HEK293T (cell line): ENCODE measurements at regions not wholly inside any gene's neighbourhood (a gene's known extent, or its start where the extent isn't known, plus 50 kb on each side); places are given as distances from the start of the nearest gene placed in this dataset.

Experiments
- CTCF ChIA-PET: fragments of 350-600 bp; formaldehyde crosslinking; extraction: SDS; loops from one replicate; lab custom pipeline; 2021; ENCODE audit warnings: antibody characterized with exemption, inconsistent platforms; lab: Yijun Ruan, JAX
- POLR2A ChIA-PET: fragments of 350-600 bp; formaldehyde crosslinking; extraction: SDS; loops from one replicate; lab custom pipeline; 2020; ENCODE audit warnings: antibody characterized with exemption, inconsistent platforms; lab: Yijun Ruan, JAX
- DNase-seq: peaks from one replicate; pipeline ENCODE4 v3.0.0; 2012; ENCODE audit warnings: mixed read lengths; ENCODE audit errors: extremely low spot score
- ARNT ChIP-seq: fragments of 450-650 bp; IDR thresholded peaks from 2 replicates; pipeline ENCODE4 v1.6.1; 2017; ENCODE audit warnings: mild to moderate bottlenecking
- BHLHE40 ChIP-seq: fragments of 450-650 bp; IDR thresholded peaks from 2 replicates; pipeline ENCODE4 v1.6.1; 2016; ENCODE audit warnings: mild to moderate bottlenecking, moderate library complexity, borderline replicate concordance
- CTBP1 ChIP-seq: fragments of 450-650 bp; IDR thresholded peaks from 2 replicates; pipeline ENCODE4 v1.6.1; 2016; ENCODE audit warnings: borderline replicate concordance
- ELF4 ChIP-seq: fragments of 450-650 bp; IDR thresholded peaks from 2 replicates; pipeline ENCODE4 v1.6.1; 2017; ENCODE audit warnings: antibody characterized with exemption
- FOXA1 ChIP-seq: fragments of 450-650 bp; IDR thresholded peaks from 2 replicates; pipeline ENCODE4 v1.6.1; 2016; ENCODE audit warnings: mild to moderate bottlenecking
- FOXK2 ChIP-seq: fragments of 450-650 bp; IDR thresholded peaks from 2 replicates; pipeline ENCODE4 v1.6.1; 2016; ENCODE audit warnings: mild to moderate bottlenecking
- FOXM1 ChIP-seq: fragments of 450-650 bp; IDR thresholded peaks from 2 replicates; pipeline ENCODE4 v1.6.1; 2017; ENCODE audit warnings: mild to moderate bottlenecking, borderline replicate concordance
- HDGF ChIP-seq: fragments of 450-650 bp; IDR thresholded peaks from 2 replicates; pipeline ENCODE4 v1.6.1; 2017; ENCODE audit warnings: antibody characterized with exemption, borderline replicate concordance
- L3MBTL2 ChIP-seq: fragments of 450-650 bp; conservative IDR thresholded peaks from 2 replicates; pipeline ENCODE4 v1.6.1; 2016; ENCODE audit warnings: mild to moderate bottlenecking
- LEF1 ChIP-seq: fragments of 450-650 bp; IDR thresholded peaks from 2 replicates; pipeline ENCODE4 v1.6.1; 2017; ENCODE audit warnings: mild to moderate bottlenecking, borderline replicate concordance
- NFRKB ChIP-seq: fragments of 450-650 bp; IDR thresholded peaks from 2 replicates; pipeline ENCODE4 v1.6.1; 2016; ENCODE audit warnings: mild to moderate bottlenecking, moderate library complexity
- PKNOX1 ChIP-seq: fragments of 450-650 bp; IDR thresholded peaks from 2 replicates; pipeline ENCODE4 v1.6.1; 2016
- SP1 ChIP-seq: fragments of 450-650 bp; IDR thresholded peaks from 2 replicates; pipeline ENCODE4 v1.6.1; 2017
- SUZ12 ChIP-seq: fragments of 450-650 bp; IDR thresholded peaks from 2 replicates; pipeline ENCODE4 v1.6.1; 2016; ENCODE audit warnings: mild to moderate bottlenecking
- TARDBP ChIP-seq: fragments of 450-650 bp; IDR thresholded peaks from 2 replicates; pipeline ENCODE4 v1.6.1; 2016
- ZNF384 ChIP-seq: fragments of 450-650 bp; IDR thresholded peaks from 2 replicates; pipeline ENCODE4 v1.6.1; 2016

GRCh38 chr16:20166531-20167235, 93.0 kb upstream of the GPR139 start:
- TF ChIP-seq BHLHE40: no peak
- no peak for TF ChIP-seq NFRKB
- no peak for TF ChIP-seq FOXA1
- no peak for TF ChIP-seq SUZ12
- TF ChIP-seq LEF1: no peak
- TF ChIP-seq FOXM1: no peak
- no peak for TF ChIP-seq ELF4
- TF ChIP-seq HDGF: no peak
- no peak for TF ChIP-seq CTBP1
- no peak for TF ChIP-seq L3MBTL2
- no peak for TF ChIP-seq SP1
- TF ChIP-seq TARDBP: no peak
- TF ChIP-seq PKNOX1: no peak
- no peak for TF ChIP-seq ARNT
- TF ChIP-seq ZNF384: no peak
- no peak for TF ChIP-seq FOXK2
- ChIA-PET POLR2A (no interaction called here), CTCF (no interaction called here)
- no peak for DNase-seq

- POLR2A ChIA-PET: no interaction called here
- DNase-seq: no peak
- TF ChIP-seq SP1: no peak
- TF ChIP-seq CTBP1: no peak
- TF ChIP-seq ARNT: no peak
- no peak for TF ChIP-seq HDGF
- no peak for TF ChIP-seq ZNF384
- TF ChIP-seq LEF1: no peak
- TF ChIP-seq FOXA1: no peak
- no peak for TF ChIP-seq L3MBTL2
- no peak for TF ChIP-seq TARDBP
- TF ChIP-seq NFRKB: no peak
- TF ChIP-seq PKNOX1: no peak
- TF ChIP-seq FOXM1: no peak
- no peak for TF ChIP-seq SUZ12
- no peak for TF ChIP-seq BHLHE40
- no peak for TF ChIP-seq ELF4
- no peak for TF ChIP-seq FOXK2
- CTCF ChIA-PET: no interaction called here
Observed at GRCh38 chr16:20153444-20153843, 79.8 kb upstream of the GPR139 start.

GRCh38 chr16:20147091-20147490, 73.4 kb upstream of the GPR139 start:
- DNase-seq: no peak
- ChIA-PET CTCF (no interaction called here), POLR2A (no interaction called here)
- TF ChIP-seq FOXA1 (no peak), SUZ12 (no peak), LEF1 (no peak), ELF4 (no peak), ZNF384 (no peak), FOXK2 (no peak), L3MBTL2 (no peak), BHLHE40 (no peak), FOXM1 (no peak), ARNT (no peak), SP1 (no peak)

GRCh38 chr16:20141956-20142355, 68.3 kb upstream of the GPR139 start:
- POLR2A ChIA-PET: no interaction called here
- no peak for DNase-seq
- CTCF ChIA-PET: no interaction called here
- TF ChIP-seq ELF4 (no peak), FOXA1 (no peak), L3MBTL2 (no peak), PKNOX1 (no peak), SUZ12 (no peak), HDGF (no peak), ZNF384 (no peak)

- ChIA-PET POLR2A (no interaction called here), CTCF (no interaction called here)
- TF ChIP-seq ARNT (no peak), BHLHE40 (no peak)
- no peak for DNase-seq
Observed at GRCh38 chr16:20137909-20138308, 64.2 kb upstream of the GPR139 start.

GRCh38 chr16:20137194-20137593, 63.5 kb upstream of the GPR139 start:
- POLR2A ChIA-PET: no interaction called here
- CTCF ChIA-PET: no interaction called here
- TF ChIP-seq SP1: no peak
- TF ChIP-seq FOXK2: no peak
- no peak for TF ChIP-seq LEF1
- TF ChIP-seq BHLHE40: no peak
- no peak for TF ChIP-seq SUZ12
- TF ChIP-seq PKNOX1: no peak
- no peak for TF ChIP-seq ZNF384
- TF ChIP-seq FOXM1: no peak
- no peak for TF ChIP-seq TARDBP
- no peak for TF ChIP-seq L3MBTL2
- no peak for DNase-seq
